H1 (cell line): ENCODE measurements at regions not wholly inside any gene's neighbourhood (a gene's known extent, or its start where the extent isn't known, plus 50 kb on each side); places are given as distances from the start of the nearest gene placed in this dataset.
A peak's percentile ranks its signal among the peaks of the same experiment; 100 is the strongest.

Source experiments
- CTCF ChIA-PET: fragments of 300-600 bp; sonication (Branson Sonifier 250); formaldehyde crosslinking; loops from one replicate; lab custom pipeline; 2021; ENCODE audit not compliant: partially characterized antibody; lab: Charles Lee
- POLR2A ChIA-PET: fragments of 300-600 bp; sonication (Branson Sonifier 250); formaldehyde crosslinking; loops from one replicate; lab custom pipeline; 2021; ENCODE audit warnings: inconsistent platforms; ENCODE audit not compliant: partially characterized antibody; lab: Charles Lee
- DNase-seq, 2 experiments: peaks; one replicate each; pipeline versions ENCODE4 v3.0.0 to v3.0.0-alpha.2; 2010 to 2022; ENCODE audit warnings: low spot score in 2 of 2, low read depth in 1 of 2, mixed read lengths in 1 of 2
- FAIRE-seq: peaks from 2 replicates; lab custom pipeline; 2011; peaks lifted over from hg19 to GRCh38; lab: Jason Lieb, UNC
- H2AFZ ChIP-seq: 2 replicates; pipeline ENCODE4 v1.8.1; 2012; ENCODE audit warnings: low read length, inconsistent platforms
- H2AK5ac ChIP-seq: 2 replicates; pipeline ENCODE4 v1.6.1; 2013; ENCODE audit warnings: low read depth, low read length
- H2BK120ac ChIP-seq: replicated peaks from 2 replicates; pipeline ENCODE3; 2013; ENCODE audit warnings: low read depth, low read length, inconsistent platforms
- H2BK12ac ChIP-seq: 2 replicates; pipeline ENCODE4 v1.6.1; 2013; ENCODE audit warnings: low read depth, low read length
- H2BK15ac ChIP-seq: 2 replicates; pipeline ENCODE4 v1.6.1; 2013; ENCODE audit warnings: low read length
- H2BK20ac ChIP-seq: 2 replicates; pipeline ENCODE4 v1.6.1; 2013; ENCODE audit warnings: low read length
- H2BK5ac ChIP-seq: 2 replicates; pipeline ENCODE4 v1.6.1; 2013; ENCODE audit warnings: low read depth, low read length
- H3K14ac ChIP-seq: 2 replicates; pipeline ENCODE4 v1.6.1; 2013; ENCODE audit warnings: inconsistent platforms; ENCODE audit not compliant: insufficient read length
- H3K18ac ChIP-seq: 2 replicates; pipeline ENCODE4 v1.6.1; 2013; ENCODE audit warnings: low read length; ENCODE audit errors: extremely low read depth
- H3K23ac ChIP-seq: 2 replicates; pipeline ENCODE4 v1.6.1; 2013; ENCODE audit warnings: inconsistent platforms; ENCODE audit not compliant: insufficient read length
- H3K23me2 ChIP-seq: 2 replicates; pipeline ENCODE4 v1.6.1; 2013; ENCODE audit warnings: low read depth, low read length
- H3K27ac ChIP-seq: 2 replicates; pipeline ENCODE4 v1.6.1; 2011; ENCODE audit warnings: low read depth, low read length, inconsistent platforms
- H3K27me3 ChIP-seq, 4 experiments: replicated peaks in 1 of 4; 1 replicate in 1 of 4; 2 replicates in 3 of 4; pipeline versions ENCODE4 v1.6.1 to v1.8.1; 2011 to 2013; ENCODE audit warnings: low read length in 3 of 4, mild to moderate bottlenecking in 3 of 4, inconsistent platforms in 2 of 4, mixed read lengths in 2 of 4, moderate library complexity in 1 of 4; ENCODE audit not compliant: control insufficient read depth in 3 of 4, insufficient read depth in 3 of 4; ENCODE audit errors: extremely low read depth in 1 of 4
- H3K36me3 ChIP-seq, 4 experiments: 2 replicates each; pipeline versions ENCODE4 v1.6.1 to v1.8.1; 2011 to 2013; ENCODE audit warnings: mild to moderate bottlenecking in 4 of 4, low read length in 3 of 4, moderate library complexity in 2 of 4, control low read depth in 1 of 4, inconsistent platforms in 1 of 4; ENCODE audit not compliant: insufficient read depth in 4 of 4, control insufficient read depth in 2 of 4
- H3K4ac ChIP-seq: replicated peaks from 2 replicates; pipeline ENCODE3; 2013; ENCODE audit warnings: low read length, low read depth, mixed read lengths, inconsistent platforms; ENCODE audit not compliant: insufficient read length
- H3K4me1 ChIP-seq, 4 experiments: replicated peaks in 1 of 4; 1 replicate in 1 of 4; 2 replicates in 3 of 4; pipeline versions ENCODE4 v1.6.1 to v1.8.1; 2011 to 2013; ENCODE audit warnings: low read length in 3 of 4, inconsistent platforms in 2 of 4, mixed read lengths in 1 of 4; ENCODE audit not compliant: insufficient read depth in 4 of 4, control insufficient read depth in 3 of 4
- H3K4me2 ChIP-seq, 2 experiments: 2 replicates each; pipeline versions ENCODE4 v1.6.1 to v1.8.1; 2011 to 2013; ENCODE audit warnings: low read depth in 2 of 2, low read length in 2 of 2, control low read depth in 1 of 2, inconsistent platforms in 1 of 2, mild to moderate bottlenecking in 1 of 2; ENCODE audit not compliant: insufficient read depth in 1 of 2
- H3K4me3 ChIP-seq, 4 experiments: fragments of 200-600, 300-600 bp in 1 of 4; sonication (generic), shearing (Covaris generic), sonication (Bioruptor Twin) in 1 of 4; 2 replicates each; pipeline versions ENCODE4 v1.5.1 to v1.8.1; 2011 to 2016; ENCODE audit warnings: low read length in 4 of 4, low read depth in 3 of 4, control low read depth in 2 of 4, inconsistent platforms in 2 of 4, mild to moderate bottlenecking in 2 of 4, mixed read lengths in 1 of 4, moderate library complexity in 1 of 4; ENCODE audit not compliant: insufficient read depth in 2 of 4; ENCODE audit errors: extremely low read depth in 1 of 4
- H3K56ac ChIP-seq: replicated peaks from 2 replicates; pipeline ENCODE3; 2013; ENCODE audit warnings: low read depth, mild to moderate bottlenecking, mixed read lengths, low read length, inconsistent platforms; ENCODE audit not compliant: insufficient read length
- H3K79me1 ChIP-seq: 2 replicates; pipeline ENCODE4 v1.6.1; 2013; ENCODE audit warnings: low read depth, low read length, control low read depth
- H3K79me2 ChIP-seq, 2 experiments: 2 replicates each; pipeline versions ENCODE4 v1.6.1 to v1.8.1; 2012 to 2013; ENCODE audit warnings: low read length in 2 of 2, mild to moderate bottlenecking in 2 of 2, inconsistent platforms in 1 of 2; ENCODE audit not compliant: insufficient read depth in 2 of 2, control insufficient read depth in 1 of 2
- H3K9ac ChIP-seq, 4 experiments: replicated peaks in 1 of 4; 1 replicate in 1 of 4; 2 replicates in 3 of 4; pipeline versions ENCODE4 v1.6.1 to v1.8.1; 2011 to 2013; ENCODE audit warnings: low read depth in 3 of 4, low read length in 3 of 4, control low read depth in 2 of 4, mild to moderate bottlenecking in 2 of 4, moderate library complexity in 2 of 4, inconsistent platforms in 1 of 4; ENCODE audit errors: extremely low read depth in 1 of 4
- H3K9me3 ChIP-seq, 2 experiments: 2 replicates each; pipeline versions ENCODE4 v1.6.1 to v1.8.1; 2012 to 2013; ENCODE audit warnings: mild to moderate bottlenecking in 2 of 2, moderate library complexity in 2 of 2, control low read depth in 1 of 2, inconsistent platforms in 1 of 2, low read depth in 1 of 2, low read length in 1 of 2, mixed read lengths in 1 of 2; ENCODE audit not compliant: insufficient read depth in 2 of 2
- H4K20me1 ChIP-seq, 2 experiments: replicated peaks in 1 of 2; 2 replicates each; pipeline versions ENCODE3 to v1.8.1; 2011 to 2013; ENCODE audit warnings: inconsistent platforms in 2 of 2, low read length in 2 of 2, mild to moderate bottlenecking in 1 of 2; ENCODE audit not compliant: insufficient read depth in 2 of 2, control insufficient read depth in 1 of 2
- H4K5ac ChIP-seq: 2 replicates; pipeline ENCODE4 v1.6.1; 2013; ENCODE audit warnings: low read length, low read depth, mixed read lengths, inconsistent platforms; ENCODE audit not compliant: insufficient read length
- H4K8ac ChIP-seq: 2 replicates; pipeline ENCODE4 v1.8.0; 2013; ENCODE audit warnings: mild to moderate bottlenecking, moderate library complexity, low read length, inconsistent platforms; ENCODE audit not compliant: insufficient read depth; ENCODE audit errors: extremely low read depth
- H4K91ac ChIP-seq: replicated peaks from 2 replicates; pipeline ENCODE3; 2013; ENCODE audit warnings: low read length, mixed read lengths, inconsistent platforms; ENCODE audit not compliant: insufficient read length
- POLR2A ChIP-seq, 2 experiments: IDR thresholded peaks; 1 replicate in 1 of 2; 2 replicates in 1 of 2; pipeline ENCODE4 v1.6.1; 2011; ENCODE audit warnings: low read depth in 2 of 2, low read length in 2 of 2, mild to moderate bottlenecking in 2 of 2; ENCODE audit errors: control extremely low read depth in 1 of 2
- RAD21 ChIP-seq, 2 experiments: IDR thresholded peaks in 1 of 2; conservative IDR thresholded peaks in 1 of 2; 2 replicates each; pipeline ENCODE4 v1.6.1; 2011; ENCODE audit warnings: low read depth in 2 of 2, low read length in 2 of 2, improper control_type of control experiment in 1 of 2, inconsistent platforms in 1 of 2, mild to moderate bottlenecking in 1 of 2, moderate library complexity in 1 of 2
- SP1 ChIP-seq: IDR thresholded peaks from 2 replicates; pipeline ENCODE4 v1.6.1; 2011; ENCODE audit warnings: low read depth, low read length
- WGBS, 2 experiments: shearing (Covaris generic) in 1 of 2; methylation state at CpG; one replicate each; pipeline versions ENCODE4 v1.1.6 to v1.1.7; 2013 to 2015; ENCODE audit warnings: low lambda C conversion rate in 2 of 2, mixed read lengths in 2 of 2, inconsistent platforms in 1 of 2, low coverage in 1 of 2, missing lambda C conversion rate in 1 of 2; ENCODE audit not compliant: insufficient replicate concordance in 2 of 2, insufficient coverage in 1 of 2, insufficient read length in 1 of 2; ENCODE audit errors: extremely low coverage in 1 of 2, missing lambda C conversion rate in 1 of 2; 5-methylcytosine and 5-hydroxymethylcytosine counted together

- H3K27ac ChIP-seq = no peak overlapping the region
- H3K9me3 ChIP-seq = no peaks in the 10 kb centered on the region
- no peaks in the 10 kb centered on the region for H4K20me1 ChIP-seq
- no peak overlapping the region for H3K4ac ChIP-seq
- H4K8ac ChIP-seq = no peak overlapping the region
- H3K79me1 ChIP-seq = no peaks in the 10 kb centered on the region
- FAIRE-seq (no peak), DNase-seq (no peak)
- H3K23ac ChIP-seq = no peak overlapping the region
- no peak overlapping the region for H3K4me3 ChIP-seq
- no peak overlapping the region for H3K56ac ChIP-seq
- H3K23me2 ChIP-seq = no peaks in the 10 kb centered on the region
- H2BK20ac ChIP-seq = no peak overlapping the region
- no peak overlapping the region for H2BK12ac ChIP-seq
- H3K9ac ChIP-seq = no peak overlapping the region
- H2BK120ac ChIP-seq = no peak overlapping the region
- no peaks in the 10 kb centered on the region for H3K36me3 ChIP-seq
- no peaks in the 10 kb centered on the region for H3K79me2 ChIP-seq
- POLR2A ChIA-PET = no interaction called here
- no peaks in the 10 kb centered on the region for H3K4me1 ChIP-seq
- CTCF ChIA-PET = interaction anchor here (0.7 kb wide), 1 partner anchor 917 kb away, joined by 4 read pairs; no protein-coding TSS in a partner anchor
- H4K91ac ChIP-seq = no peak overlapping the region
- H2BK5ac ChIP-seq = no peak overlapping the region
- H3K27me3 ChIP-seq = no peaks in the 10 kb centered on the region
- H3K18ac ChIP-seq = no peak overlapping the region
- 0 out of 2 replicates have a peak overlapping the region, but pooled peaks have one; percentile 11 for H2AFZ ChIP-seq
- no peak overlapping the region for H2AK5ac ChIP-seq
- H4K5ac ChIP-seq = no peak overlapping the region
- H3K14ac ChIP-seq = no peak overlapping the region
- no peak overlapping the region for H2BK15ac ChIP-seq
- WGBS, 2 experiments = 100% methylated on average over 1 of the region's 1 CpG; no CpG with 5 or more reads in 1 of the 2 experiments
- no peak overlapping the region for H3K4me2 ChIP-seq
- TF ChIP-seq RAD21 (IDR thresholded peaks at IDR 0.05 in 1 of 2, conservative IDR thresholded peaks at IDR 0.05 in 1 of 2; ENCODE audit: low read depth in 2 of 2, low read length in 2 of 2) (no peak), POLR2A (IDR thresholded peaks at IDR 0.05; ENCODE audit: control extremely low read depth in 1 of 2, low read depth in 2 of 2, low read length in 2 of 2) (no peak), SP1 (no peak)
Measured at GRCh38 chr21:18646116-18646515, 242.5 kb upstream of the TMPRSS15 start.
